HUDEP-2 (cell line): ENCODE measurements at regions not wholly inside any gene's neighbourhood (a gene's known extent, or its start where the extent isn't known, plus 50 kb on each side); places are given as distances from the start of the nearest gene placed in this dataset.

Source experiments
- DNase-seq, 76 experiments: peaks; one replicate each; lab custom pipeline; 2025; ENCODE audit not compliant: unreplicated experiment in 76 of 76; lab: John Stamatoyannopoulos, UW

DNA sequence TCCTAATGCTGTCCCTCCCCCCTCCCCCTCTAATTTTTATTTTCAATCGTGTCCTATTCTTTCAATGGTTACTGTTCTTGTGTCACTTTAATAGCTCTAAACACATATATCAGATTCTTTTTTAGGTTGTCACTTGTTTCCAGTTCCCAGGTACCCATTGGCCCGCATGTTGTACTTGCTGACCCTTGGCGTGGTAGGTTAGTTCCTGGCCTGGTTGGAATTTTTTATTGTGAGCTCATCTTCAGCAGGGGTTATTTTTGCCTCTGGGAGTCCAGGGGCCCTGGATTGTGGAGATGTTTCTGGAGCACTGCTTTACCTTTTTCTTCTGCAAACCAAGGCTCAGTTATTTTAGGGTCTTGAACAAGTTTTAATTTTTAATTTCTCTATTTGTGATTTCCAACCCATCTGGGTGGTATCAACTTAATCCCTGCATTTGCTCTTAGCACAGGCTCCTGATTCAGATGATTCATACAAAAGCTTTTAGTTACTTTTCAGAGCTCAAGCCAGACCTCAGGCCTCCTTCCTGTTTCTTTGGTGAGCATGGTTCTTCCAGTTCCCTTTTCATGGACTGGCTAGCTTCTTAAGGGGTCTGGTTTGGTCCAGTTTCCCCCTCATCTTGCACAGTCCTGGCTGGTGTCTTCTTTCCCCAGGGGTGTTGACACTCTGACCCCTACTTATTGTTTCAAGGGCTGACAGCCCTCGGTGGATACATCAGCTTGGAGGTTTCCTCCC lies 220.5 kb downstream of the TM9SF2 start:
- no peak for DNase-seq

DNA sequence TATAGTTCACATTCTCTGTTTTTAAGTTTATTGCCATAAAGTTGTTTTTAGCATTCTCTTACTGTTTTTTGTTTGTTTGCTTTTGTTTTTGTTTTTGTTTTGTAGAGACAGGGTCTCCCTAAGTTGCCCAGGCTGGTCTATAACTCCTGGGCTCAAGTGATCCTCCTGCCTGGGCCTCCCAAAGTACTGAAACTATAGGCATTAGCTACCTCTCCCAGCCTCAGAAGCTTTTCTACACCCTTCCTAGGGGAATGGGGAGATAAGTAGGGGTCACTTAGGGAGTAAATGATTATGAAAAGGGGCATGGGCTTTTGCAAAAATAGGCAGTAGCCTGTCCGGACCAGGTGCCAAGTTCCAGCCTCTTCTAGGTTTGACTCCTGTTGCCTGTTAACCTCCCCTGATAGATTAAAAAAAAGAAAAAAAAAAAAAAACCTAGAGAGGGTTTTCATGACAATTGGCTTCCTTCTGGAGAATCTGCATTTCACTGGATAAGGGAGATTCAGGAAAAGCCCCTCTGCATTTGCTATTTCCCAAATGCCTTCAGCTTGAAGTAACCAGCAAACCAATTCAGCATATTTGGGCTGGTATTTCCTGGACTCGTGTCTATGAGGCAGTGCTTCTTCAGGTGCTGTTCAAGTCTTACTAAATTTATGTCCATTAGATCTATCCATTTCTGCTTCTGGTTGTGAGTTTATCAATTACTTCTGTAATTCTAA lies 216.8 kb downstream of the TM9SF2 start:
- no peak for DNase-seq

DNA sequence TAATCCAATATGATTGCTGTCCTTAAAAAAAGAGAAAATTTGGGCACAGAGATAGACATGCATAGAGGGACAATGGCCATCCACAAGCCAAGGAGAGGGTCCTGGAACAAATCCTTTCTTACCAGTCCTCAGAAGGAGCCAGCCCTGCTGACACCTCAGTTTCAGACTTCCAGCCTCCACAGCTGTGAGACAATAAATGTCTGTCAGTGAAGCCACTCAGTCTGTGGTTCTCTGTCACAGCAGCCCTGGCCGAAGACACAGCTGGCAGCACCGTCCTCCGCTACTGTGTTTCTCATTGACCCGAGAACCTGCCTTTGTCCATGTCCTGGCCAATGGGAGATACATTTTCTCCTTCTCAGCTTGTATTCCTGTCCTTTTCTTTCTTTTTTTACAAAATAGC lies 207.9 kb downstream of the TM9SF2 start:
- DNase-seq: no peak

DNA sequence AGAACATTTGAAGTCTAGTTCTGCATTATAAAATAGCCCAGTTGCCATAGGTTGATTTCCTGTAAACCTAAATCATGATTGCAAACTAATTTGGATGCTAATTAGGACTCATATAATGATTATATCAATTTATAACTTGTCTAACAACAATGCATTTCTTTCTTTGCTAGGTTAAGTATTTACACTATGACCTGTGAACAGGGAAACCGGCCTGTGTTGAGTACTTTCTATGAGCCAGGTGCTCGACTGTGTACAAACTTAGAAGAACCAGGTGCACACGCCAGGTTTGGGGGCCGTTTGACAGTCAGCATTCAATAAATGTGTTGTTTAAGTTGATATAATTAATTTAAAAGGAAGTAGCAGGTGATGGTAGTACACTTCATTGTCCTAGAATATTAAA lies 203.1 kb downstream of the TM9SF2 start:
- DNase-seq: no peak

DNA sequence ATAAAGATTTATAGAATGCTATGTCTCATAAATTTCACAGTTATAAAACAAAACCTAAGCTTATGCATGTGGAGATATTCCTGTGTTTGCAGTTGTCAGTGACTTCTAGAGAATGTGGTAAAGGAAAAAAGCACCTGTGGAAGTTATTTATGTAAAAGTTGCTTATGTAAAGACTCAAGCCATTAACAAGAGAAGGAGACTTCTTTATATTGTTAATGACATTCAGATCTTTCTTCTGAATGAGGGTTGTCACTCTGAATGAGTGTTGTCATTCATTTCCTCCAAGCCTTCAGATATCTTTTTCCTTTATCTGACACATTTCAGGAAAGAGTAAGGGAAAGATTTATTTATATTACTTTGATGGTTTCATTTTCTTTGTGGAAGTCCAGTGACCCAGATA lies 202.6 kb downstream of the TM9SF2 start:
- no peak for DNase-seq

DNA sequence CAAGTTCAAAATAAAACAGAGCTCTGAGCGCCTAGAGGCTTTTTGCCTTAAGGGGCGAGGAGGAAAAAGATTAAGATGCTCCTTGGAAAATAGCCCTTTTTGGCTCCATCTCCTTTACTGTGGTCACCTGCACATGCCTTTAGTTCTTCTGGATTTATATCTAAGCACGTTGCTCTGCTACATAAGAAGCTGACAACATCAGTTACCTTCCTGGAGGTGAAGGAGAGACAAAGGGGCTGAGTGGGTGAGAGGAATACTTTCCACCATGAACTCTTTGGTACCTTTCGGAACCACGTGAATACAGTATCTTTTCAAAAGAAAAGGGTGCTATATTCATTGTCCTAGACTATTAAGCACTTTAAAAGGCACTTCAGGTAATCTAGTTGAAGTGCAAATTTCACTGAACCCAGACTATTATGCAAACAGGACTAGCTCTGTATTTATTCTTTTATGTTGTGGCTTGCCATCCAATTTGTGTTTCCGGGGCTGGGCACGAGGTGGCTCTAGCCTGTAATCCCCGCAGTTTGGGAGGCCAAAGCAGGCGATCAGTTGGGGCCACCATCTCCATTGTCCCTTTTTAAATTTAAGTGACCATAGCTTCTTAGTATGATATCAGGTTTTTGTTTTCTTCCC lies 201.5 kb downstream of the TM9SF2 start:
- DNase-seq: no peak

DNA sequence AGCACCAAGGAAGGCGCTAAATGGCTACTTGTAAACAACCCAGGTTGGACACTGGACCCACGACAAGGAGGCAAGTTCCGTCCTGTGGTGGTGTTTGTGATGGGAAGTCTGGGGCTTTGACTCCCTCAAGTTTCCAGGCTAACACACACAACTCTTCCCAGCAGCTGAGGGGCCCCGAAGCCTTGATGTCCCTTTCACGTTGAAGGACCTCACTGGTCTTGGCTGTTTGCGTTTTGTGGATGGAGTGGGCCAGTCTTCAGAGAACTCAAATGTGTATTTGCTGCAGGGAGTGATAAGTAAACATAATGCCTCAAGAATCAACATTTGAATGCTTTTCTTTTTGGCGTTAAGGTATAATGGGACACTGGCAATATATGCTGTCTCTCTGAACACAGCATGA lies 199.2 kb downstream of the TM9SF2 start:
- DNase-seq: no peak

DNA sequence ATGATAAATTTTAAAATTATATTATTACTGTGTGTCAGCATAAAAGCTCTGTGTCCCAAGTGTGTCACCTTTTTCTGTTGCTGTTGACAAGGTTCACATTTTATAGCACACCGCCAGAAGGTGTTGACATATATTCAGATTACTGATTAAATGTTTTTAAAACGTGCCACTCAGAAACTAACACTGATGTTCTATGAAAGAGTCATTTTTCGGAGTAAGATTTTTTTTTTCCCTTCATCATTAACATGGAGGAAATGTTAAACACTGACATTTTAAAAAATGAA lies 197.5 kb downstream of the TM9SF2 start:
- DNase-seq: no peak

DNA sequence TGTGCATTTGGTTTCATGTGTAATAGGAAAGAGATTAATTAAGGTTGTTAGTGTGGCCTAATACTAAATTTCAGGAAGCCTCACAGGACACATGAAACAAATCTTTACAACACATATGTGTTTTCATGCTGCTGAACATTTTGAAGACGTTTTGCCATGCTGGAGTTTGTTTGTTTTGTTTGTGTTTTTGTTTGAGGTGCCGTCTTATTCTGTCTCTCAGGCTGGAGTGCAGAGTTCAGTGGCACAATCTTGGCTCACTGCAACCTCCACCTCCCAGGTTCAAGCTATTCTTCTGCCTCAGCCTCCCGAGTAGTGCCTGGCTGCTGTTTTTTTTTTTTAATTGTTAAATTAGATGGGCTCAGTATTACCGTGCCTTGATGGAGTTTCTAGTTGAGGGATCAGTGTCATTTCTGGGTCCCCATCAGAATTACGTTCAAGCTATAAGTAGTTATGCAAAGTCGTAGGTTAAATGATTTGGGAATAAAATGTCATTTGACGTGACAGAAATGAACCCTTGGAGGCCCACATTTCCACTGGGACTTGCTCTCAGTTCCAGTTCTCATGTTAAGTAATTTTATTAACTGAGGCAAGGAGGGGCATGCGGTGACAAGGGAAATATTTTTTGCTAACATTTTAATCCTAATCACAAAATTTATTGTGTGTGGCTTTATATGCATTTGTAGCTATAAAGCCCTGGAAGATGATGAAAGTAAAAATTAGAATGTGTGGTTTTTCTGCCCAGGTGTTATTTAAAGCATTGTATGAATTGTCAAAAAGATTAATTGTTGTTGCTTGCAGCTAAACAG lies 196.9 kb downstream of the TM9SF2 start:
- no peak for DNase-seq

DNA sequence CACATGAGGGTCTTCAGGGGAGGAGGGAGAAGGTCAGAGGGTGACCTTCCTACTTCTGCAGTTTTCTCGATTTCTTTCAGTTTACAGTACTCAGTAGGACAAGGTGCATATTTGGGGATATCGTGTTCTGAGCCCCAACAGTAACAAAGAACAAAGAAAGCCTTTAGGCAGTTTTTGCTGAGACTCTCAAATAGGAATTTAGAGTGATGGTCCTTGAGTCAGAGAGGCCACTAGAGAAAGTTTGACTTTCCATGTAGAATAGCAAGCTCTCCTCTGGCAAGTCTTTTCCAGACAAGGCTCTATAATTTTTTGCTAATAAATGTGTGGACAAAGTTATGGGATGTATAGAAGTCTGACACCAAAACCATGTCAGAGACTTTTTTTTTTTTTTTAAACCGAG lies 194.6 kb downstream of the TM9SF2 start:
- no peak for DNase-seq

DNA sequence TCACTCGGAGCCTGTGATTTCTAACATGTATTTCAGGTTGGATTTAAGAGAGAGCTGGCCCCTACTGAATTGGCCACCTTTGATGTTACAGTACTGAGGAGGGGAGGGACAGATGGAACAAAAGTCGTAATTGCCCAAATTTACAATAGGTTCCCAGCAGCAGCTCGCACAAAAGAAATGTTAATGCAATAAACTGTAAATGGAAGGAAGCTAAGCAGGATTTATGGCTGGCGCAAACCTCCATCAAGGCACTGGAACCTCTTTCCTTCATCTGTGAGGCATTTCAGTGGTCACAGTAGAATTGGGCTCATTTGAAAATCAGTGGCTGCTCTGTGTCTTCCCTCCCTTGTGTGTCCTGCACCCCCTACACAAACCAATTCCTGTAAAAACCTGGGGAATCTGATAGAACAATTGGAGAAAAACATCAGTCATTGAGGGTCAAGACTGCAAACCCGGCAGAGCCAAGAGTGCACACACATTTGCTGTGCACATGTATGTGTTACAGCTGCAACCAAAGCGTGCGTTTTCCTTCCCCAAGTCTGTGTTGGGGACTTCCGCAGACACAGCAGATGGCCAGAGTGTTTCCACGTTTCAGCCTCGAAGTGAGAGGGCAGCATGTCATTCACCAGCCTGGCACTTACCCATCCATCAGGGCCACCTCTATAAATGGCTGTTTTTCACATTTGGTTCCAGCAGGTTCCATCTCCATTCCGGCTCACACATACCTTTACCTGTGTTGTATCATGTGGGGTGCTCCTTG lies 192.8 kb downstream of the TM9SF2 start:
- no peak for DNase-seq

DNA sequence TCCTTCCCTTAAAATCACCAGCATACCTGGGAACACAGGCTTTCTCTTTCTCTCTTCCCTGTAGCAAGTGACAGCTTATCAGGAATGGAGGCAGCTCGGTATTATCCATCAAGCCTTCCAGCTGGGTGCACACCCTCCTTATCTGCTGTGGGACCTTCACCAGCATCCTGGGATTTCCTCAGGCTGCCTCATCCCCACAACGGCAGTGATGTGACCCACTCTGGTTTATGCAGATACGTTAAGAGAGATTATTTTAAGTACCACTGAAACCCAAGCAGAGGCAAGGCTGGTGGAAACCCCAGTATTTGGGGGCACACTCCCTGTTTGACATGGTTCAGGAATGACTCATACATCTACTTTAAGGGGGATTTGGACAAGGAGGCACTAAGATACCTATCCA lies 192.1 kb downstream of the TM9SF2 start:
- DNase-seq: no peak

DNA sequence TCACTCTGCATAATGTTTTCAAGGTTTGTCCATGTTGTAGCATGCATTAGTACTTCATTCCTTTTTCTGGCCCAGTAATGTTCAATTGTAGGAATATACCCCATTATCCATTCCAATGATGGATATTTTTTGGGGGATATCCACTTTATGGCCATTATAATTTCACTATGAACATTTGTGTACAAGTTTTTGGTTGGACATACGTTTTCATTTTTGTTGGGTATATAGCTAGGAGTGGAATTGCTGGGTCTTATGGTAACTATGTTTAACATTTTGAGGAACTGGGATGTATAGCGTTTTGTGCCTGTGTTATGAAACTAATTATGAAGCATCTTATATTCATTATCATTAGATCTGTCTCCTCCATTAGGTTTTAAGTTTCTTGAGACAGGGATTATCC lies 191.6 kb downstream of the TM9SF2 start:
- DNase-seq: no peak

DNA sequence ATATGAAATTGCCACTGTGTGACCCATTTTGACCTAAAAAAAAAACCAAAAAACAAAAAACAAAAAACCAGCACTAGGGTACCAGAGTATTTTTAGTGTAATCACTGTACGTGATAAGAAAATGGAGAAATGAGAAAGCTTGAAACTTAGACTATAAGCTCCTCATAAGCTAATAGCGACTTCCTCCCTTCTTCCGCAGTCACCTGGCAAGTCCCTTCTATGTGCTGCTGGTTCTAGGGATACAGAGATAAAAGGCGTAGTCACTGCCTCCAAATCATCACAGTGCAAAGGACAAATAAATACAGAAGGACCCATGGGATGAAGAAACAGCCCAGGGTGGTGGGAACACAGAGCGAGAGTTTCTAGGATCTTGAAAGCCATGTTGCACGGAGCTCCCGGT lies 190.3 kb downstream of the TM9SF2 start:
- no peak for DNase-seq

DNA sequence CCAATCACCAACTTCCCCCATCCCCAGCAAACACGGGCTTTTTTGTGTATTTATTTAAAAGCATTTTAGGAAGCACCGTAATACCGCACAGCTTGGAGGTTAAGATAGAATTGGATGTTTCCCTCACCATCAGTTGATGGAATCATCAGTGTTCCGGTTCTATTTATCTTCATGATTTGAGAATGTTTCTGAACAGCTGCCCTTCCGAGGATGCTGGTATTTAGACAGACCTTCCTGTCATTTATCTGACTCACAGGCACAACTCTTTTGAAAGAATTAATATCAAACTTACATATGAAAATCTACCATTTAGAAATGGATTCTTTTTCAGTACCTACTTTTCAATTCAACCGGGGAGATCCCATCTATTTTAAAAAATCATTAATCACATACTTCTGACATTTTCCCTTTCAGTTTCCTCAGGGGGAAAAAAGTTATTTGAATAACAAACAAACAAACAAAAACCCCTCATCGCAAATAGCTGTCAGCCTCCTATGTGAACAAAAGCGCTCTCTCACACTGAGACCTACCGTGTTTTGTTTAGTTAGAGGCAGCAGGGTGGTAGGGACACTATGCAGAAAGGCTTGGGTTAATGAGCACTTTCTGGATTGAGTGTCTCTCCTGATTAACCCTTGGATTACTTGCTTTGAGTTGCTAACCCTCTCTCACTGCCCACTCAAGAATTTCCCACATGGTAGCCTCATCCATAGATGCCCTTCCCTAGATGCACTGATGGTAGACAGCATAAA lies 189.3 kb downstream of the TM9SF2 start:
- DNase-seq: no peak

DNA sequence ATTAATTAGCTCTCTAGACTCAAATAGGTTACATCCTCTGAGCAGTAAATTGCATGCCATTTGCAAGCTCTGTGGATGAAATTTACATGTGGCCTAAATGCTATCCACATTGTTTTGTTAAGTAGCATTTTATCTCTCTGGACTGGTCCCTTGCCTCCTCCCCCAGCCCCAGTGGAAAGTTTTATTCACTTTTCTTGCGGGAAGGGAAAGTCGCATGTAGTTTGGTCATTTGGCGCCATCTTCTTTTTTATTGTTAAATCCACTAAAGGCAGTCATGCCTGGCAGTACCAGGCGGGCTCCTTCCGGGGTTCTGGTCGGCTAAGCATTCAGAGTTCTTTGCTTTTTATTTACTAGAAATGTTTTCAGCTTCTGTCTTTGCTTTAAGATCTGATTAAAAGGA lies 188.7 kb downstream of the TM9SF2 start:
- DNase-seq: peak in 3 of 76 experiments; percentile 5 to 25 (median 13)

DNA sequence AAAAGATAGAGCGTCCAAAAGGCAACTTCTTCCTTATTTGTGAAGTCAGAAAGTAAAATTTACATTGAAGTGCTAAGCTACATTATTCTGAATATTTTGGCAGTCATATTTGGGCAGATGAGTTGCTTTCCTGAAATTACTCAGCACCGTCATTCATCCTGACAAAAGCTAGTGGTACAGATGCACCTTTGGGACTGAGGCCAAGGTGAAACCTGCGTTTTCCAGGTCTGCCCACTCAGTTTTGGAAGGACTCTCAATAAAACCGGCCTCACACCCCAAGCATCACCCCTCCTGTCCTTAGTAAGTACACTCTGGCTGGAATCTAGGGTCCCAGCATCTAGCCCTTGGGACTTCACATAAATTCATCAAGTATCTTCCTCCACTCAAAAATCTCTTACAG lies 187.5 kb downstream of the TM9SF2 start:
- no peak for DNase-seq

DNA sequence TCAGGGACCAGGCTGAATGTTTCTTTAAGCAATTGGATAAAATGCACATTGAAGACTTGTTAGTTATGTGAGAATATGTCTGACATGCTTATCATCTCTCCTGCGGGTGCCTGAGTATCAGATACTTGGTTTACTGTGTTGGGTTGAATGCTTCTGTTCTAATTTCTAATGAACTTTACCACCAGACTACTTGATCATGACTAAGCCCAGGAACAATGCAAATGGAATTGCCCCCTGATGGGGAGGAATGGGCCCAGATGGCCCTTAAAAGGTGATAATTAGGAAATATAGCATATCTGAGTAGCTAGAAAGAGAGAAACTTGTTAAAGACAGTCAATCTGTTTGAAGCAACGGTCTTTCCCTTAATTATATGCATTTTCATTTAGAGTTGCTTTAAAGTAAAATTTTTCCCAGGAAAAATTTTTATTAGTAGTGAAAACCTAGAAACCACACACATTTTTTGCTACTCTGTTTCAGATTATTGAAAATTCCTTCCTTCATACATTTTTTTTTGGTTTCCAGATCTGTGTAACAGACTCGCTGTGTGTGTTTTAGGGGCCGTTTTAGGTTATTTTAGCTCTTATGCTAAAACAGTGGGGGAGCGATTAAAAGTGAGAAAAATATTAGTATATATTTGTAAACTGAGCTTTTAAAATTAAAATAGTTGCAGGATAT lies 186.6 kb downstream of the TM9SF2 start:
- DNase-seq: no peak

DNA sequence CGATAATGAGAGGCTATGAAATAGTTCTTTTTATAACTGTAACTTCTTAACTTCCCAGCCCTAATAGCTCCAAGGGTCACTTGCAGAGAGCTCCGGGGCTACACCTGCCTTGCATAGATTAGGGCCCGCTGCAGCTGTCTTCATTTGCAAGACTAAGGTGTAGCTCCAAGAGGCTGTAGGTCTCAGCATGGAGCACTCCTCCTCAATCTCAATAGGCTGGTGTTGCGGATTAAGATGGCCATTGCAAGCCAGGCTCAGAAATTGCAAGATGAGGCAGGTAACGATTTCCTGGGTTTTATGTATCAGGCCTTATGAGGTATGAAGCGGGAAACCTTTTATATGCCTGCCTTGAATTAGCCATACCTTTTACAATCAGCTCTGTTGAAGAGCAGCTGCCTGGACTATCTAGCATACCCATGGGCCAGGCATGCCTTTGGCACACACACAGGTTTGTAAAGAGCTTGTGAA lies 185.7 kb downstream of the TM9SF2 start:
- no peak for DNase-seq
